ENCODE measurements at regions not wholly inside any gene's neighbourhood (a gene's known extent, or its start where the extent isn't known, plus 50 kb on each side); places are given as distances from the start of the nearest gene placed in this dataset.
"Not testable (repeated sequence)": the region's sequence is repeated elsewhere in the genome, so short reads cannot be mapped to it uniquely, and the experiment has no call there.

- ATAC-seq, result no peak
- no peak for DNase-seq
Observed at GRCh38 chr9:21533597-21533996, 51.5 kb upstream of the IFNE start.

GRCh38 chr9:21535396-21535795 is 53.3 kb upstream of the IFNE start:
- DNase-seq (no peak), ATAC-seq (no peak)

GRCh38 chr9:21542787-21543186 is 60.7 kb upstream of the IFNE start:
- no peak for ATAC-seq
- DNase-seq, result no peak

GRCh38 chr9:21543187-21543586 is 61.1 kb upstream of the IFNE start:
- no peak for ATAC-seq

GRCh38 chr9:21543816-21544215 is 61.7 kb upstream of the IFNE start:
- DNase-seq, ATAC-seq: not testable (repeated sequence)

More at GRCh38 chr9:21543187-21543586, 61.1 kb upstream of the IFNE start:
- no peak for DNase-seq

GRCh38 chr9:21546949-21547348 is 64.8 kb upstream of the IFNE start:
- ATAC-seq (no peak), DNase-seq (no peak)

- DNase-seq, result no peak
- ATAC-seq, result no peak
Observed at GRCh38 chr9:21549251-21549765, 67.2 kb upstream of the IFNE start.

GRCh38 chr9:21549890-21550289 is 67.8 kb upstream of the IFNE start:
- no peak for DNase-seq
- no peak for ATAC-seq

GRCh38 chr9:21550392-21550791 is 68.3 kb upstream of the IFNE start:
- ATAC-seq, result no peak
- no peak for DNase-seq

GRCh38 chr9:21551401-21551800 is 69.3 kb upstream of the IFNE start:
- DNase-seq (no peak), ATAC-seq (no peak)

- DNase-seq, result no peak
- ATAC-seq, result no peak
Observed at GRCh38 chr9:21552244-21553170, 70.4 kb upstream of the IFNE start.

GRCh38 chr9:21553441-21553840 is 71.3 kb upstream of the IFNE start:
- ATAC-seq (no peak), DNase-seq (no peak)

GRCh38 chr9:21554813-21555212 is 72.7 kb upstream of the IFNE start:
- ATAC-seq (no peak), DNase-seq (no peak)

- DNase-seq (no peak), ATAC-seq (no peak)
Observed at GRCh38 chr9:21555911-21556310, 73.8 kb upstream of the IFNE start.

- no peak for DNase-seq
- ATAC-seq, result no peak
Observed at GRCh38 chr9:21556581-21557427, 74.7 kb upstream of the IFNE start.

- no peak for DNase-seq
- ATAC-seq, result no peak
Observed at GRCh38 chr9:21557428-21557768, 75.3 kb upstream of the IFNE start.

GRCh38 chr9:21558079-21558478 is 76.0 kb upstream of the IFNE start:
- ATAC-seq, result no peak
- no peak for DNase-seq

- DNase-seq, result peak; percentile 16
Observed at GRCh38 chr9:21558615-21559401, 76.7 kb upstream of the IFNE start.

GRCh38 chr9:21559402-21560280 is 77.5 kb upstream of the IFNE start:
- peak; percentile 69 for DNase-seq

More at GRCh38 chr9:21558615-21559401, 76.7 kb upstream of the IFNE start:
- peak; percentile 17 for ATAC-seq

GRCh38 chr9:21560281-21560745 is 78.2 kb upstream of the IFNE start:
- DNase-seq (no peak), ATAC-seq (no peak)

More at GRCh38 chr9:21559402-21560280, 77.5 kb upstream of the IFNE start:
- peak; percentile 78 for ATAC-seq

GRCh38 chr9:21561502-21561901 is 79.4 kb upstream of the IFNE start:
- DNase-seq (no peak), ATAC-seq (no peak)

Measured in stimulated activated naive CD8-positive, alpha-beta T cell treated with anti-CD3 and anti-CD28 coated beads, Interleukin-15, Interleukin-2, amounts not matched to agents 100 U/mL and 50 U/mL, for 24 hours (primary cell).